Fibroblast of peridontal ligament (primary cell): ENCODE measurements at regions not wholly inside any gene's neighbourhood (a gene's known extent, or its start where the extent isn't known, plus 50 kb on each side); places are given as distances from the start of the nearest gene placed in this dataset.

ENCODE experiments used
- DNase-seq: peaks from one replicate; pipeline ENCODE4 v3.0.0-alpha.2; 2010; ENCODE audit errors: extremely low read depth

- no peak for DNase-seq
Observed at GRCh38 chr2:217304582-217304981, 444.7 kb upstream of the TNP1 start.

- DNase-seq: no peak
Observed at GRCh38 chr2:217302856-217303255, 443.0 kb upstream of the TNP1 start.

- no peak for DNase-seq
Observed at GRCh38 chr2:217301142-217301925, 441.5 kb upstream of the TNP1 start.

GRCh38 chr2:217299590-217299989 lies 439.7 kb upstream of the TNP1 start:
- DNase-seq: no peak

- no peak for DNase-seq
Observed at GRCh38 chr2:217297096-217297495, 437.2 kb upstream of the TNP1 start.

GRCh38 chr2:217294818-217295217 lies 435.0 kb upstream of the TNP1 start:
- DNase-seq: no peak

GRCh38 chr2:217294211-217294610 lies 434.3 kb upstream of the TNP1 start:
- DNase-seq: no peak

GRCh38 chr2:217293607-217294006 lies 433.7 kb upstream of the TNP1 start:
- DNase-seq: peak; percentile 74

GRCh38 chr2:217293046-217293445 lies 433.2 kb upstream of the TNP1 start:
- no peak for DNase-seq

GRCh38 chr2:217291259-217291658 lies 431.4 kb upstream of the TNP1 start:
- no peak for DNase-seq

- DNase-seq: no peak
Observed at GRCh38 chr2:217290467-217290866, 430.6 kb upstream of the TNP1 start.

- DNase-seq: no peak
Observed at GRCh38 chr2:217289907-217290280, 430.0 kb upstream of the TNP1 start.

GRCh38 chr2:217289177-217289906 lies 429.5 kb upstream of the TNP1 start:
- no peak for DNase-seq

GRCh38 chr2:217288472-217289063 lies 428.7 kb upstream of the TNP1 start:
- DNase-seq: no peak

GRCh38 chr2:217286833-217287232 lies 427.0 kb upstream of the TNP1 start:
- peak; percentile 63 for DNase-seq

GRCh38 chr2:217285926-217286325 lies 426.1 kb upstream of the TNP1 start:
- DNase-seq: no peak

GRCh38 chr2:217283460-217283859 lies 423.6 kb upstream of the TNP1 start:
- peak; percentile 22 for DNase-seq

GRCh38 chr2:217282531-217282930 lies 422.7 kb upstream of the TNP1 start:
- DNase-seq: no peak

GRCh38 chr2:217279556-217279955 lies 419.7 kb upstream of the TNP1 start:
- peak; percentile 90 for DNase-seq

GRCh38 chr2:217279140-217279539 lies 419.3 kb upstream of the TNP1 start:
- DNase-seq: peak; percentile 59

- DNase-seq: peak; percentile 78
Observed at GRCh38 chr2:217277646-217278398, 418.0 kb upstream of the TNP1 start.

GRCh38 chr2:217276433-217276832 lies 416.6 kb upstream of the TNP1 start:
- DNase-seq: no peak
